ENCODE measurements at regions not wholly inside any gene's neighbourhood (a gene's known extent, or its start where the extent isn't known, plus 50 kb on each side); places are given as distances from the start of the nearest gene placed in this dataset.

- no TSS peak for BruUV-seq (replicated peaks)
- DNase-seq (ENCODE audit: low read depth, low spot score) (no peak), ATAC-seq (no peak)
- Histone ChIP-seq H3K4me3 (ENCODE audit: low read depth in 2 of 2, low read length in 2 of 2) (no peak overlapping the region), H3K36me3 (ENCODE audit: control insufficient read depth, insufficient read depth, low read length) (no peaks in the 10 kb centered on the region), H3K27me3 (ENCODE audit: control insufficient read depth, insufficient read depth, low read length) (no peaks in the 10 kb centered on the region), H3K9me3 (ENCODE audit: control insufficient read depth, insufficient read depth, low read depth, low read length) (no peaks in the 10 kb centered on the region; the same call in 1 of the 2 replicates), H3K4me1 (ENCODE audit: control insufficient read depth, insufficient read depth, low read length) (no peaks in the 10 kb centered on the region), H3K27ac (ENCODE audit: low read length) (no peak overlapping the region)
- ChIA-PET CTCF (no interaction called here), POLR2A (no interaction called here)
- TF ChIP-seq SIN3A (IDR thresholded peaks at IDR 0.05; ENCODE audit: borderline replicate concordance, insufficient read depth, low read depth, low read length), result no peak
- TF ChIP-seq TCF7L2 (IDR thresholded peaks at IDR 0.05; ENCODE audit: low read depth, low read length), result no peak
- no peak for TF ChIP-seq POLR2AphosphoS5 (IDR thresholded peaks at IDR 0.05; ENCODE audit: low read depth, low read length)
- TF ChIP-seq REST (IDR thresholded peaks at IDR 0.05; ENCODE audit: insufficient read depth in 1 of 2, low read depth in 2 of 2, low read length in 1 of 2), result no peak
- TF ChIP-seq, protein P1, sequence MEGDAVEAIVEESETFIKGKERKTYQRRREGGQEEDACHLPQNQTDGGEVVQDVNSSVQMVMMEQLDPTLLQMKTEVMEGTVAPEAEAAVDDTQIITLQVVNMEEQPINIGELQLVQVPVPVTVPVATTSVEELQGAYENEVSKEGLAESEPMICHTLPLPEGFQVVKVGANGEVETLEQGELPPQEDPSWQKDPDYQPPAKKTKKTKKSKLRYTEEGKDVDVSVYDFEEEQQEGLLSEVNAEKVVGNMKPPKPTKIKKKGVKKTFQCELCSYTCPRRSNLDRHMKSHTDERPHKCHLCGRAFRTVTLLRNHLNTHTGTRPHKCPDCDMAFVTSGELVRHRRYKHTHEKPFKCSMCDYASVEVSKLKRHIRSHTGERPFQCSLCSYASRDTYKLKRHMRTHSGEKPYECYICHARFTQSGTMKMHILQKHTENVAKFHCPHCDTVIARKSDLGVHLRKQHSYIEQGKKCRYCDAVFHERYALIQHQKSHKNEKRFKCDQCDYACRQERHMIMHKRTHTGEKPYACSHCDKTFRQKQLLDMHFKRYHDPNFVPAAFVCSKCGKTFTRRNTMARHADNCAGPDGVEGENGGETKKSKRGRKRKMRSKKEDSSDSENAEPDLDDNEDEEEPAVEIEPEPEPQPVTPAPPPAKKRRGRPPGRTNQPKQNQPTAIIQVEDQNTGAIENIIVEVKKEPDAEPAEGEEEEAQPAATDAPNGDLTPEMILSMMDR (IDR thresholded peaks at IDR 0.05), result no peak
- in situ Hi-C loops (cut with HindIII; ENCODE audit: low pct_unique_long_range_greater_than_20kb, low sequenced_read_pairs) (no loop called here), intact Hi-C loops (cut with micrococcal nuclease; ENCODE audit: unreplicated experiment) (no loop called here)
Measured at GRCh38 chr1:106304106-106304505, 752.4 kb upstream of the PRMT6 start.

DNA sequence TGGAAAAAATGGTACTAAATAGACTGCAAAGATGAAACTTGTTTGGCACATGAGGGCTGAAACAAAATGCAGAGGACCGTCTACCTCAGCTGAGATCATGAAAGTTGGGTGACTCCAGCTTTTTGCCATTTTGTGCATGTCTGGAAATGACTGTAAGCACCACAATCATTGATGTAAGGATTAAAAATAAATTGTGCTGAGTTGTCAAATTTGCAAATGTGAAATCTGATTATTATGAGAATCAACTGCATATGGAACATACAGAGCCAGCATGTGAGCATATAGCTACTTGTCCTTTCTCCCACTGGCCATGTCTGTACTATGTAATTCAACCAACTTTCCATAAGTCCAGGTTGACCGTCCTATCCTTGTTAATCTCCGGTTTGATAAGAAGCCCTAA is 736.9 kb upstream of the PRMT6 start:
- BruUV-seq (replicated peaks), result no TSS peak
- H3K27me3 ChIP-seq (ENCODE audit: control insufficient read depth, insufficient read depth, low read length), result no peaks in the 10 kb centered on the region
- no peak overlapping the region for H3K4me3 ChIP-seq (ENCODE audit: low read depth in 2 of 2, low read length in 2 of 2)
- no peak for ATAC-seq
- H3K4me1 ChIP-seq (ENCODE audit: control insufficient read depth, insufficient read depth, low read length), result no peaks in the 10 kb centered on the region
- in situ Hi-C loops (cut with HindIII; ENCODE audit: low pct_unique_long_range_greater_than_20kb, low sequenced_read_pairs), result no loop called here
- no peak overlapping the region for H3K27ac ChIP-seq (ENCODE audit: low read length)
- ChIA-PET CTCF (no interaction called here), POLR2A (no interaction called here)
- TF ChIP-seq POLR2AphosphoS5 (IDR thresholded peaks at IDR 0.05; ENCODE audit: low read depth, low read length) (no peak), TCF7L2 (IDR thresholded peaks at IDR 0.05; ENCODE audit: low read depth, low read length) (no peak), REST (IDR thresholded peaks at IDR 0.05; ENCODE audit: insufficient read depth in 1 of 2, low read depth in 2 of 2, low read length in 1 of 2) (no peak), SIN3A (IDR thresholded peaks at IDR 0.05; ENCODE audit: borderline replicate concordance, insufficient read depth, low read depth, low read length) (no peak)
- TF ChIP-seq, protein P1 (IDR thresholded peaks at IDR 0.05), result no peak
- H3K9me3 ChIP-seq (ENCODE audit: control insufficient read depth, insufficient read depth, low read depth, low read length), result no peaks in the 10 kb centered on the region
- DNase-seq (ENCODE audit: low read depth, low spot score), result no peak
- intact Hi-C loops (cut with micrococcal nuclease; ENCODE audit: unreplicated experiment), result no loop called here
- no peaks in the 10 kb centered on the region for H3K36me3 ChIP-seq (ENCODE audit: control insufficient read depth, insufficient read depth, low read length)

Measured in Panc1 (cell line).